NCI-H526 treated with DMSO at 0.1 percent for 48 hours (cell line): ENCODE measurements at regions not wholly inside any gene's neighbourhood (a gene's known extent, or its start where the extent isn't known, plus 50 kb on each side); places are given as distances from the start of the nearest gene placed in this dataset.
A peak's percentile ranks its signal among the peaks of the same experiment; 100 is the strongest.

Experiments used
- DNase-seq: peaks from one replicate; lab custom pipeline; 2025; lab: John Stamatoyannopoulos, UW

- no peak for DNase-seq
These were observed 228.2 kb downstream of the TBL1XR1 start for GRCh38 chr3:176969066-176969465.

- peak; percentile 26 for DNase-seq
These were observed 228.7 kb downstream of the TBL1XR1 start for GRCh38 chr3:176968631-176969030.

GRCh38 chr3:176967522-176967921, 229.8 kb downstream of the TBL1XR1 start:
- no peak for DNase-seq

- DNase-seq = no peak
These were observed 232.6 kb downstream of the TBL1XR1 start for GRCh38 chr3:176964661-176965060.

- DNase-seq = no peak
These were observed 235.4 kb downstream of the TBL1XR1 start for GRCh38 chr3:176961916-176962315.

GRCh38 chr3:176959867-176960266, 237.4 kb downstream of the TBL1XR1 start:
- DNase-seq = no peak

GRCh38 chr3:176958560-176958959, 238.7 kb downstream of the TBL1XR1 start:
- no peak for DNase-seq

GRCh38 chr3:176954517-176954916, 242.8 kb downstream of the TBL1XR1 start:
- DNase-seq = no peak

- no peak for DNase-seq
These were observed 243.9 kb downstream of the TBL1XR1 start for GRCh38 chr3:176953106-176954060.

GRCh38 chr3:176951586-176952292, 245.5 kb downstream of the TBL1XR1 start:
- no peak for DNase-seq

GRCh38 chr3:176951144-176951543, 246.1 kb downstream of the TBL1XR1 start:
- no peak for DNase-seq

GRCh38 chr3:176950743-176951142, 246.5 kb downstream of the TBL1XR1 start:
- DNase-seq = no peak

GRCh38 chr3:176948151-176948550, 249.1 kb downstream of the TBL1XR1 start:
- no peak for DNase-seq

- no peak for DNase-seq
These were observed 251.1 kb downstream of the TBL1XR1 start for GRCh38 chr3:176946202-176946601.

- DNase-seq = no peak
These were observed 255.0 kb downstream of the TBL1XR1 start for GRCh38 chr3:176942305-176942704.

GRCh38 chr3:176941689-176942088, 255.6 kb downstream of the TBL1XR1 start:
- no peak for DNase-seq

GRCh38 chr3:176939022-176939817, 258.1 kb downstream of the TBL1XR1 start:
- peak; percentile 72 for DNase-seq

GRCh38 chr3:176937994-176938393, 259.3 kb downstream of the TBL1XR1 start:
- no peak for DNase-seq

- DNase-seq = no peak
These were observed 259.7 kb downstream of the TBL1XR1 start for GRCh38 chr3:176937541-176937940.

GRCh38 chr3:176935194-176935888, 261.9 kb downstream of the TBL1XR1 start:
- DNase-seq = no peak

- DNase-seq = no peak
These were observed 262.6 kb downstream of the TBL1XR1 start for GRCh38 chr3:176934698-176935097.

- no peak for DNase-seq
These were observed 263.6 kb downstream of the TBL1XR1 start for GRCh38 chr3:176933704-176934103.
